Epithelial cell of proximal tubule (primary cell): ENCODE measurements at regions not wholly inside any gene's neighbourhood (a gene's known extent, or its start where the extent isn't known, plus 50 kb on each side); places are given as distances from the start of the nearest gene placed in this dataset.

Experiments
- DNase-seq: peaks from one replicate; pipeline ENCODE4 v3.0.0-alpha.2; 2011; ENCODE audit warnings: low read depth
- H3K4me3 ChIP-seq: 2 replicates; pipeline ENCODE4 v1.5.1; 2011; ENCODE audit warnings: low read depth, mild to moderate bottlenecking, low read length
- TF ChIP-seq, protein P1 (sequence below): conservative IDR thresholded peaks from 2 replicates; pipeline ENCODE4 v1.5.1; 2012; ENCODE audit warnings: low read depth, mild to moderate bottlenecking, low read length

- TF ChIP-seq, protein P1, sequence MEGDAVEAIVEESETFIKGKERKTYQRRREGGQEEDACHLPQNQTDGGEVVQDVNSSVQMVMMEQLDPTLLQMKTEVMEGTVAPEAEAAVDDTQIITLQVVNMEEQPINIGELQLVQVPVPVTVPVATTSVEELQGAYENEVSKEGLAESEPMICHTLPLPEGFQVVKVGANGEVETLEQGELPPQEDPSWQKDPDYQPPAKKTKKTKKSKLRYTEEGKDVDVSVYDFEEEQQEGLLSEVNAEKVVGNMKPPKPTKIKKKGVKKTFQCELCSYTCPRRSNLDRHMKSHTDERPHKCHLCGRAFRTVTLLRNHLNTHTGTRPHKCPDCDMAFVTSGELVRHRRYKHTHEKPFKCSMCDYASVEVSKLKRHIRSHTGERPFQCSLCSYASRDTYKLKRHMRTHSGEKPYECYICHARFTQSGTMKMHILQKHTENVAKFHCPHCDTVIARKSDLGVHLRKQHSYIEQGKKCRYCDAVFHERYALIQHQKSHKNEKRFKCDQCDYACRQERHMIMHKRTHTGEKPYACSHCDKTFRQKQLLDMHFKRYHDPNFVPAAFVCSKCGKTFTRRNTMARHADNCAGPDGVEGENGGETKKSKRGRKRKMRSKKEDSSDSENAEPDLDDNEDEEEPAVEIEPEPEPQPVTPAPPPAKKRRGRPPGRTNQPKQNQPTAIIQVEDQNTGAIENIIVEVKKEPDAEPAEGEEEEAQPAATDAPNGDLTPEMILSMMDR, result no peak
- DNase-seq, result no peak
- no peak overlapping the region for H3K4me3 ChIP-seq
These were observed 81.1 kb upstream of the TSHZ3 start for GRCh38 chr19:31430381-31430780.

DNA sequence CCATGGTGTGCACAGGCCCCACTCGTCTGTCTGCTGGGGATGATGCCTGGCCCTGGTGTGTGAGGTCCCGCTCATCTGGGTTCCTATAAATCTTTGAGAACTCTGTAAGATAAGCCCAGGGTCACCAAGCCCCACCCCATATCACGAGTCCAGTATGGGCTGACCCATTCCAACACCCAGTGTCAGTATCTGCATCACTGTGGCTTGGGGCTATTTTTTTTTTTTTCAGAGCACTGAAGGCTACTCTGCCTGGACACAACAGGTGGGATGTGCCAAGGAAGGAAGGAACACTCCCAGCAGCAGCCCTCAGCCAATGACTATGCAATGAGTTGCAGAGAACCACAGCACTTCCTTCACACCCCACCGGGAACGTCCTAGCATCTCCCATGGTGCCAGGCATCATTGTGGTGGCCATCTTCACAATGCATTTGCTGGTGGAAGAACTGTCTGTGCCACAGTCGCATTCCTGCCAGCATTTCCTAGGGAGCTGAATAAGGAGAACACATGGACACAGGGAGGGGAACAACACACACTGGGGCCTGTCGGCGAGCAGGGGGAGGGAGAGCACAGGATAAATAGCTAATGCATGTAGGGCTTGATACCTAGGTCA lies 83.1 kb upstream of the TSHZ3 start:
- no peak overlapping the region for H3K4me3 ChIP-seq
- TF ChIP-seq, protein P1, result no peak
- DNase-seq, result no peak

GRCh38 chr19:31436121-31436776 lies 87.0 kb upstream of the TSHZ3 start:
- TF ChIP-seq, protein P1, result no peak
- no peak overlapping the region for H3K4me3 ChIP-seq
- no peak for DNase-seq

- DNase-seq, result no peak
- TF ChIP-seq, protein P1, result no peak
- no peak overlapping the region for H3K4me3 ChIP-seq
These were observed 89.4 kb upstream of the TSHZ3 start for GRCh38 chr19:31438401-31439269.

DNA sequence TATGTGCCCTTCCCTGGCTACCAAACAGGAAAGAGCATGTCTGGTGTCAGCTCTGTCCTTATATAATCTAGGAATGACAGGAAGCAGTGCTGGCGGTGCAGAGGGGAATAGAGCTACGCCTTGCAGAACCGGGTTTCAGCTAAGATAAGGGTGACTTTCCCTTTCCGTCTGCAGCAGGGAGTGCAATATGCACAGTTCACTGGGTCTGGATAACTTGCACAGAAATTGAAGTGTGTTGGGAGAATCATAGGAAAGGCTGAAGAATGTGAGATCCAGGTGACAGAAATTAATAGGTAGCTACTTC lies 90.0 kb upstream of the TSHZ3 start:
- DNase-seq, result no peak
- TF ChIP-seq, protein P1, result no peak
- no peak overlapping the region for H3K4me3 ChIP-seq

DNA sequence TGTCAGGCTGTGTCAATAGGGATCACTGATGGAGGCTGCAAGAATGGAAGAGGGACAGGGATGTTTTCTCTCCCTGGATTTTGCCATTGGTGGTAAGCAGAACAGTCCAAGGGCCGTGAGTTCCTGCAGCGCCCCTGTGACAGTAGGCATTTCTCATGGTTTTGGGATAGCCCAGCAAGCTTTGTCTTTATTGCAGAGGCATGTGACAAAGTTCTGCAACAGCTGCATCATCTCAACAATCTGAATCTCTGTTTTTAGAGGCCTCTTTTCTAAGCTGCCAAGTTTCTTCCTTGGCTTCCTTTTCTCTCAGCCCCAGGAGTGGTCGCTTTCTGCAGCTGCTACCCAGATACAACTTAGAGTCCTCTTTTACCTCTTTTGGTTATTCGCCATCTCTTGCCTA lies 95.7 kb upstream of the TSHZ3 start:
- TF ChIP-seq, protein P1, result no peak
- DNase-seq, result no peak
- H3K4me3 ChIP-seq, result no peak overlapping the region
